Stimulated activated CD4-positive, alpha-beta T cell treated with anti-CD3 and anti-CD28 coated beads, Interleukin-15, amount 100 ng/mL, for 24 hours (primary cell): ENCODE measurements at regions not wholly inside any gene's neighbourhood (a gene's known extent, or its start where the extent isn't known, plus 50 kb on each side); places are given as distances from the start of the nearest gene placed in this dataset.
A peak's percentile ranks its signal among the peaks of the same experiment; 100 is the strongest.
"Not testable (repeated sequence)": the region's sequence is repeated elsewhere in the genome, so short reads cannot be mapped to it uniquely, and the experiment has no call there.

Experiments used
- DNase-seq: peaks from one replicate; pipeline ENCODE4 v3.0.0-alpha.2; 2020

GRCh38 chr10:77740396-77740795, 102.8 kb upstream of the KCNMA1 start:
- DNase-seq: not testable (repeated sequence)

DNA sequence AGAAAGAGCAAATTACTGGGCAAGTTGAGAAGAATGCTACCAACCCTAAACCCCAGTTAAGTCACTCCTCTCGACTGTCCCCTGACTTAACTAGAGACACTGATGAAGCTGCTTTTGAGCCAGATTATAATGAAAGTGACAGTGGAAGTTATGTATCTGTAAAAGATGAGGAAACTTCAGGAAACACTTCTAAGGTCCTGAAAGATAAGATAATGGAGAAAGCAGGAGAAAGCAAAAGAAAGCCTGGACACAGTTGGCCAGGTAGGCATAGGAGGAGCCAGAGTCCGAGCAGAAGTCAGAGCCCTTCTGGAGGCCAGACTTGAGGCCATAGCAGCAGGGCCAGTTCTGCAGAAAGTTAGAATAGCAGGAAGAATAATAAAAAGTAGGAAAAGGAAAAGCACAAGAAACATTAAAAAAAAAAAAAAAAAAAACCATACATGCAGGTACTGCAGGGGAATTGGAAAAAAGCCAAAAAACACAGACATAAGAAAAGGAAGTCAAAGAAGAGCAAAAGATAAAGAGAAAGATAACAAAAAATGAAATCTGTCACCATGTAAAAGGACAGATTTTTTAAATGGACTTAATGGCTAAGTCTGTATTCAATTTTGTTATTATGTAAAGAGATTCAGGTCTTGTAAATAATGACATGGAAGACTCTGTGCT, 101.0 kb upstream of the KCNMA1 start:
- DNase-seq: no peak

GRCh38 chr10:77737608-77738007, 100.0 kb upstream of the KCNMA1 start:
- no peak for DNase-seq

- not testable (repeated sequence) for DNase-seq
These were observed 97.5 kb upstream of the KCNMA1 start for GRCh38 chr10:77735136-77735535.

GRCh38 chr10:77732213-77733003, 94.8 kb upstream of the KCNMA1 start:
- DNase-seq: no peak

- no peak for DNase-seq
These were observed 89.9 kb upstream of the KCNMA1 start for GRCh38 chr10:77727481-77727880.

DNA sequence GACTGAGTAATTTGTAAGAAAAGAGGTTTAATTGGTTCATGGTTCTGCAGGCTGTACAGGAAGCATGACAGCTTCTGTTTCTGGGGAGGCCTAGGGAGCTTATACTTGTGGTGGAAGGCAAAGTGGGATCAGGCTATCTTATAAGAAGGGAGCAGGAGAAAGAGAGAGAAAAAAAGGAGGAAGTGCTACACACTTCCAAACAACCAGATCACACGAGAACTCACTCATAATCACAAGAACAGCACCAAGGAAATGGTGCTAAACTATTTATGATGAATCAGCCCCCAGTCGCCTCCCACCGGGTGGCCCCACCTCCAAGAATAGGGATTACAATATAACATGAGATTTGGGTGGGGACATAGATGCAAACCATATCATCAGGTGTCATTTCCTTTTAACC, 89.1 kb upstream of the KCNMA1 start:
- DNase-seq: no peak

GRCh38 chr10:77726301-77726700, 88.7 kb upstream of the KCNMA1 start:
- no peak for DNase-seq

DNA sequence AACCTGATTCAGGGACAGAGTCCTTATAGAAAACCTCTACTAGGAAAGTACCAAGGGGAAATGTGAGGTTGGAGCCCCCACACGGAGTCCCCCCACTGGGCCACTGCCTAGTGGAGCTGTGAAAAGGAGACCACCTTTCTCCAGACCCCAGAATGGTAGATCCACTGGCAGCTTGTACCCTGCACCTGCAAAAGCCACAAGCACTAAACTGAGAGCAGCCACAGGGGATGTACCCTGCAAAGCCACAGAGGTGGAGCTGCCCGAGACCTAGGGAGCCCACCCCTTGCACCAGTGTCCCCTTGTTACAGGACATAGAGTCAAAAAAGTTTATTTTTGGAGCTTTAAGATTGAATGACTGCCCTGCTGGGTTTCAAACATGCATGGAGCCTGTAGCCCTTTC, 87.2 kb upstream of the KCNMA1 start:
- no peak for DNase-seq

DNA sequence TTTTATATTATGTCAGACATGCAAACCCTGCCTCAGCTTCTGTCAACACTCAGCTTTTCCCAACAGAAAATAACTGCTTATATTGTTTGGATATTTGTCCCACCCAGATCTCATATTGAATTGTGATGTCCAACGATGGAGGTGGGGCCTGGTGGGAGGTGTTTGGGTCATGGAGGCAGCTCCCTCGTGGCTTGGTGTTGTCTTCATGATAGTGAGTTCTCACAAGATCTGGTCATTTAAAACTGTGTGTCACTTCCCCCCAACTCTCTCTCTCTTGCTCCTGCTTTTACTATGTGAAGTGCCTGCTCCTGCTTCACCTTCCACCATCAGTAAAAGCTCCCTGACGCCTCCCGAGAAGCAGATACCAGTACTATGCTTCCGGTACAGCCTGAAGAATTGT, 85.8 kb upstream of the KCNMA1 start:
- DNase-seq: no peak

GRCh38 chr10:77722956-77723355, 85.3 kb upstream of the KCNMA1 start:
- DNase-seq: not testable (repeated sequence)

DNA sequence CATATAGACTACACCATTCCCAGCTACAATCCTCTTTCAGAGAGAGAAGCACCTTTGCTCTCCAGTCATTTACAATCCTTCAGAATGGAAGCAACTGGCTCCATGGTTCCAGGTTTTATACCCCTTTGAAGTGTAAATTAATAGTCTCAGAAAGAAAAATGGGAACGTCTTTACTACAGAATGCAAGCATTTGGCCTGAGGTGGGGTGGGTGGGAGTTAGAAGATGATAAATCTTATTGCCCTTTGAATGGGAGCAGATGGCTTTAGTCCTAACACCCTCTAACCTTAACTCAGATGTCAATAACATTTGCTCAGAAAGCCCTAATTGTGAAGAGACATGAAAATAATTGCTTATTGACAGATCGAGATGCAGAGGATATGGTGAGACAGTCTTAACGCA, 84.2 kb upstream of the KCNMA1 start:
- DNase-seq: no peak

DNA sequence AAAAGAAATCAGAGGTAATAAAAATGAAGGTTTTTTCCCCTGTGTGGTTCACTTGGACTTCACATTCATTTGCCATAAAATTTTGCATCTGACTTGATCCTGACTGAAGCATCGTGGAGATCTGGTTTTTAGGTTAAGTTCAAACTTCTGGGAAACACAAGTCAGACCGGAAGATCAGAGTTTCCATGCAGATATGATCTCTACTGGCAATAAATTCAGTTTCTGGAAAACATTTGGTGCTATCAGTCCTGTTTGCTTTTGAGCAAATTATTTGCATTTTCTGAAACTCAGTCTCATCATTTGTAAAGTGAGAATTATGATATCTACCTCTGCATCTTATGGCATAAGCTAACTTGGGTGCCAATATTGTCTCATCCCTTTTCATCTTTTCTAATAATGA, 81.3 kb upstream of the KCNMA1 start:
- DNase-seq: no peak

GRCh38 chr10:77718312-77718711, 80.7 kb upstream of the KCNMA1 start:
- DNase-seq: not testable (repeated sequence)

DNA sequence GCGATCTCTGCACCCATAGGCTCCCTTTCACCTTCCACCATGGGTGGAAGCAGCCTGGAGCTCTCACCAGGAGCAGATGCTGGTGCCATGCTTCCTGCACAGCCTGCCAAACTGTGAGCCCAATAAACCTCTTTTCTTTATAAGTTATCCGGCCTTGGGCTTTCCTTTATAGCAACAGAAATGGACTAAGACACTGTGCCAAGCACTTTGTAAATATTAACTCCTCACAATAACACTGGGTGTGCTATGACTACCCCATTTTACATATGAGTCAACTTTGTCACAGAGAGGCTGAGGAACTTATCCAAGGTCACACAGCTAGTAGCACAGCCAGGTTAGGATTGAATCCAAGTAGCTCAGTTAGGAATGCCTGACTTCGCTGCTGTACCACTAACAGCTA, 79.7 kb upstream of the KCNMA1 start:
- no peak for DNase-seq

- no peak for DNase-seq
These were observed 79.1 kb upstream of the KCNMA1 start for GRCh38 chr10:77716458-77717317.

- no peak for DNase-seq
These were observed 77.9 kb upstream of the KCNMA1 start for GRCh38 chr10:77715536-77715935.

DNA sequence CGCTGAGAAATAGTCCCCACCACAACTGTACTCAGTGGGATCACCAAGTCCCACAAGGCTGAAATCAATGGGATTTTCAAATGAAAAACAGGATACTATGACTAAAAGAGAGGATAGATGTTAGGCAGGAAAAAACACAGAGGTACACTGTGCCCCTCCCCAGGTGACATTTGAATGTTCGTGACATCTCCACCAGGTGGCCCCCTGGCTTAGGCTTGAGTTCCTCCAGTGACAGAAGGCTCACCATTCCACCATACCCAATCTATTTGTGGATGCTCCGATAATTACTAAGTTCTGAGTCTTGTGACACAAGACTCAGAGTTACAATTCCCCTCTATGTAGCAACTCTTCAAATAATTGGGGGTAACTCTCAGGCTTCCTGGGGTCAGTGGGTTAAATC, 77.5 kb upstream of the KCNMA1 start:
- peak; percentile 22 for DNase-seq

- DNase-seq: no peak
These were observed 76.1 kb upstream of the KCNMA1 start for GRCh38 chr10:77713521-77714280.

DNA sequence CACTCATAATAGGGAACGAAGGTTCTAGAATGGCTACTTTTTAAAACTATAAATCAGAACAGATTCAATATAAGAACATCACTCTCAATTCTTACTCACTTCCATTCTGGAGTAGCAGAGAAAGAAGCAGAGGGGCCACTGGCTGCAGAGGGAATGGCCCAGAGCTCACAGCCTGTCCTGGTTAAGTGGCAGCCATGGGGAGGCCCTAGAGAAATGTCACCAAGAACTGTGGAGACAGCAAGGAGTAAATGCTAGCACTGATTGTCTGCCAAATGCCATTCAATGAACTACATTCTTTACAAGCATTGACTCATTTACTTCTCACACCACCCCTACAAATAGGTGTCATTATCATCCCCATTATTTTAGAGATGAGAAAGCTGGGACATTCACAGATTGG, 74.6 kb upstream of the KCNMA1 start:
- no peak for DNase-seq

- DNase-seq: no peak
These were observed 74.1 kb upstream of the KCNMA1 start for GRCh38 chr10:77711683-77712049.

- peak; percentile 82 for DNase-seq
These were observed 73.4 kb upstream of the KCNMA1 start for GRCh38 chr10:77710759-77711682.
